Ovary (tissue), 3 donors: ENCODE measurements at regions not wholly inside any gene's neighbourhood (a gene's known extent, or its start where the extent isn't known, plus 50 kb on each side); places are given as distances from the start of the nearest gene placed in this dataset.

ENCODE experiments used
- CTCF ChIP-seq, 3 donors: fragments of 450-650 bp in 2 of 3; fragments of 200-600 bp in 1 of 3; IDR thresholded peaks; one replicate each; pipeline versions ENCODE4 v1.5.1 to v1.8.0; 2016 to 2022; ENCODE audit warnings: antibody characterized with exemption in 3 of 3, mild to moderate bottlenecking in 1 of 3
- POLR2A ChIP-seq: fragments of 450-650 bp; IDR thresholded peaks from one replicate; pipeline ENCODE4 v1.6.1; 2017; ENCODE audit warnings: antibody characterized with exemption, mild to moderate bottlenecking, moderate library complexity
- donor health status: DM: no; HTN: no; CAD: no.

DNA sequence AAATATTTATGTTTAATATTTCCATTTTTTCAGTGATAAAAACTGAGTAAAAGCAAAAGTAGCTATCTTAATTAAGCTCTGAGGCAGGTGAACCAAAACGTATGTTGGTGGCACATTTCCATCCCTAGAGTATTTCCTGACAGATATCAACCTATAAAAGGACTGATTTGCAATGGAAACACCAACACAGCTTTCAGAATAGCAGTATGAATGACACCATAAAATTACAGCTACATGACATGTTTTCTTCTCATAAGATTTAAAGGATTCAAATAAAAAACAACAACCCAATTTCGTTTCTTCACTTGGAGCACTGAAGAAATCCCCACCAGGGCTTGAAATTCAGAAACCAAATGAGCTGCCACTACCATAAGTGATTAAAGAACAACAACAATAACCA lies 194.4 kb downstream of the RFC3 start:
- TF ChIP-seq CTCF (IDR thresholded peaks at IDR 0.05) (no peak), POLR2A (no peak)
